ENCODE measurements at regions not wholly inside any gene's neighbourhood (a gene's known extent, or its start where the extent isn't known, plus 50 kb on each side); places are given as distances from the start of the nearest gene placed in this dataset.
"Not testable (repeated sequence)": the region's sequence is repeated elsewhere in the genome, so short reads cannot be mapped to it uniquely, and the experiment has no call there.

- peak overlapping the region in 3 of 5 donors; percentile 7 to 24 (median 9) for H3K27ac ChIP-seq
- peaks cover 0 to 17% (median 12%) of the 10 kb centered on the region in 4 donors for H3K36me3 ChIP-seq
- H3K4me3 ChIP-seq; intact Hi-C loops (cut with DNase I; ENCODE audit: low total_unique reads); H3K27me3 ChIP-seq; H3K9me3 ChIP-seq: not testable (repeated sequence)
- H3K4me1 ChIP-seq = peaks cover 0 to 12% (median 8%) of the 10 kb centered on the region in 4 donors
- peak in 1 of 2 donors; percentile 3 for DNase-seq
- WGBS, 5 donors = 28 to 61% (median 39%) methylated on average over 3 to 4 of the region's 4 CpGs
Observed at GRCh38 chr7:128561116-128561722, 84.7 kb downstream of the METTL2B start.

- intact Hi-C loops (cut with DNase I; ENCODE audit: low total_unique reads); H3K27me3 ChIP-seq: not testable (repeated sequence)
- 93 to 99% (median 93%) methylated on average over 4 to 5 of the region's 5 CpGs for WGBS, 5 donors
Observed at GRCh38 chr7:128562795-128563194, 86.2 kb downstream of the METTL2B start.

GRCh38 chr7:128564123-128564700, 87.7 kb downstream of the METTL2B start:
- Histone ChIP-seq H3K4me1 (peaks cover 0 to 12% (median 8%) of the 10 kb centered on the region in 4 donors), H3K36me3 (peaks cover 0 to 19% (median 10%) of the 10 kb centered on the region in 4 donors)
- intact Hi-C loops (cut with DNase I; ENCODE audit: low total_unique reads); H3K27ac ChIP-seq; DNase-seq; H3K27me3 ChIP-seq; H3K4me3 ChIP-seq; H3K9me3 ChIP-seq: not testable (repeated sequence)
- WGBS, 5 donors = 86 to 96% (median 90%) methylated on average over 1 to 2 of the region's 2 CpGs

More at GRCh38 chr7:128562795-128563194, 86.2 kb downstream of the METTL2B start:
- H3K27ac ChIP-seq, H3K4me3 ChIP-seq, DNase-seq, H3K9me3 ChIP-seq: not testable (repeated sequence)
- H3K4me1 ChIP-seq = peaks cover 0 to 12% (median 8%) of the 10 kb centered on the region in 4 donors
- H3K36me3 ChIP-seq = peaks cover 0 to 17% (median 12%) of the 10 kb centered on the region in 4 donors

- H3K27ac ChIP-seq; H3K27me3 ChIP-seq; H3K9me3 ChIP-seq; H3K4me3 ChIP-seq; DNase-seq; H3K4me1 ChIP-seq; intact Hi-C loops (cut with DNase I; ENCODE audit: low total_unique reads): not testable (repeated sequence)
- H3K36me3 ChIP-seq = peaks cover 0 to 21% (median 9%) of the 10 kb centered on the region in 4 donors
- 66 to 75% (median 71%) methylated on average over 4 of the region's 4 CpGs for WGBS, 5 donors
Observed at GRCh38 chr7:128564932-128565864, 88.7 kb downstream of the METTL2B start.

- H3K27ac ChIP-seq; H3K27me3 ChIP-seq; H3K9me3 ChIP-seq; H3K4me1 ChIP-seq; DNase-seq; H3K4me3 ChIP-seq; intact Hi-C loops (cut with DNase I; ENCODE audit: low total_unique reads): not testable (repeated sequence)
- 92 to 100% (median 99%) methylated on average over 3 of the region's 3 CpGs for WGBS, 5 donors
- H3K36me3 ChIP-seq = peaks cover 6 to 38% (median 24%) of the 10 kb centered on the region in 4 donors
Observed at GRCh38 chr7:128575277-128575676, 96.8 kb upstream of the GARIN1A start.

- H3K27ac ChIP-seq; H3K9me3 ChIP-seq; H3K27me3 ChIP-seq; intact Hi-C loops (cut with DNase I; ENCODE audit: low total_unique reads); DNase-seq; H3K4me3 ChIP-seq; H3K4me1 ChIP-seq: not testable (repeated sequence)
- WGBS, 5 donors = 98 to 100% (median 98%) methylated on average over 3 to 21 of the region's 27 CpGs; no CpG with 5 or more reads in 1 of the 5 donors
- peaks cover 6 to 46% (median 33%) of the 10 kb centered on the region in 4 donors for H3K36me3 ChIP-seq
Observed at GRCh38 chr7:128576953-128577352, 95.1 kb upstream of the GARIN1A start.

GRCh38 chr7:128579843-128580242, 92.2 kb upstream of the GARIN1A start:
- peak in 1 of 2 donors; percentile 55 for DNase-seq
- 21 to 63% (median 38%) methylated on average over 3 to 4 of the region's 4 CpGs for WGBS, 5 donors
- intact Hi-C loops (cut with DNase I; ENCODE audit: low total_unique reads) = not testable (repeated sequence)

GRCh38 chr7:128581100-128581499, 91.0 kb upstream of the GARIN1A start:
- 87 to 98% (median 92%) methylated on average over 5 of the region's 5 CpGs for WGBS, 5 donors
- intact Hi-C loops (cut with DNase I; ENCODE audit: low total_unique reads) = not testable (repeated sequence)

More at GRCh38 chr7:128579843-128580242, 92.2 kb upstream of the GARIN1A start:
- H3K4me1 ChIP-seq, H3K9me3 ChIP-seq, H3K4me3 ChIP-seq, H3K27ac ChIP-seq, H3K27me3 ChIP-seq: not testable (repeated sequence)
- peaks cover 8 to 53% (median 36%) of the 10 kb centered on the region in 4 donors for H3K36me3 ChIP-seq

GRCh38 chr7:128581825-128582561, 90.1 kb upstream of the GARIN1A start:
- intact Hi-C loops (cut with DNase I; ENCODE audit: low total_unique reads); H3K4me3 ChIP-seq; H3K9me3 ChIP-seq; DNase-seq; H3K27me3 ChIP-seq; H3K27ac ChIP-seq; H3K4me1 ChIP-seq: not testable (repeated sequence)
- H3K36me3 ChIP-seq = peaks cover 9 to 51% (median 38%) of the 10 kb centered on the region in 4 donors
- WGBS, 5 donors = 68 to 91% (median 80%) methylated on average over 2 of the region's 2 CpGs

More at GRCh38 chr7:128581100-128581499, 91.0 kb upstream of the GARIN1A start:
- not testable (repeated sequence) for H3K4me3 ChIP-seq, DNase-seq, H3K9me3 ChIP-seq, H3K27me3 ChIP-seq, H3K27ac ChIP-seq, H3K4me1 ChIP-seq
- peaks cover 9 to 51% (median 37%) of the 10 kb centered on the region in 4 donors for H3K36me3 ChIP-seq

- DNase-seq; intact Hi-C loops (cut with DNase I; ENCODE audit: low total_unique reads); H3K27ac ChIP-seq; H3K9me3 ChIP-seq; H3K4me3 ChIP-seq; H3K4me1 ChIP-seq; H3K27me3 ChIP-seq: not testable (repeated sequence)
- H3K36me3 ChIP-seq = peaks cover 9 to 41% (median 29%) of the 10 kb centered on the region in 4 donors
Observed at GRCh38 chr7:128586715-128587114, 85.4 kb upstream of the GARIN1A start.
